ENCODE measurements at regions not wholly inside any gene's neighbourhood (a gene's known extent, or its start where the extent isn't known, plus 50 kb on each side); places are given as distances from the start of the nearest gene placed in this dataset.
"Not testable (repeated sequence)": the region's sequence is repeated elsewhere in the genome, so short reads cannot be mapped to it uniquely, and the experiment has no call there.

DNA sequence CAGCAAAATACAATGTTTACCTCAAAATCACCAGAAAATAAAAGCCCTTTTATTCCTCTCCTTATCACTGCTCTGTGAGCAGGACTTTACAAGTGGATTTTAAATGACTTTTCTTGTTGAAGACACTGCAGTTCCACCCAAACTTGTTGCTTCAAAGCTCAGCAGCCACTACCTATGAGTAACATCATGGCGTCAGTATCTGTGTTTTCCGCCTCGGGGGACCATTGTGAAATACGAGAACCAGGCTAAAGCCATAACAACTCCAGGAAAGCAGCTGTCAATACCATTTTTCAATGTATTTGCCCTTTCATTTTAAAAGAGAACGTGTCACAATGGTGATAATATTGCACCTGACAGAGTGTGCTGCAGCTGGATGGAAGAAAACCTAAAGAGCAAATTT, 284.0 kb upstream of the RNF32 start:
- DNase-seq (ENCODE audit: low read depth in 2 of 2) = no peak
- Histone ChIP-seq H3K4me2 (ENCODE audit: extremely low read depth, insufficient read depth, low read length) (no peak overlapping the region), H3K79me2 (ENCODE audit: control insufficient read depth, insufficient read depth, low read length) (no peaks in the 10 kb centered on the region), H3K27me3 (ENCODE audit: control insufficient read depth, insufficient read depth, low read length) (no peaks in the 10 kb centered on the region), H4K20me1 (ENCODE audit: control insufficient read depth, extremely low read depth, insufficient read depth, low read length) (no peaks in the 10 kb centered on the region), H3K9me3 (ENCODE audit: control insufficient read depth, insufficient read depth, low read depth, low read length) (no peaks in the 10 kb centered on the region), H2AFZ (ENCODE audit: low read length) (no peak overlapping the region), H3K27ac (ENCODE audit: insufficient read depth, low read length) (no peak overlapping the region), H3K4me3 (replicated peaks in 1 of 4; ENCODE audit: control extremely low read depth in 1 of 4, insufficient read depth in 1 of 4, low read depth in 3 of 4, low read length in 4 of 4) (no peak overlapping the region), H3K4me1 (ENCODE audit: control insufficient read depth, extremely low read depth, insufficient read depth, low read length) (no peaks in the 10 kb centered on the region), H3K36me3 (ENCODE audit: control insufficient read depth, insufficient read depth, low read length) (no peaks in the 10 kb centered on the region), H3K9ac (ENCODE audit: insufficient read depth, low read length) (no peak overlapping the region)
- TF ChIP-seq, protein P1, sequence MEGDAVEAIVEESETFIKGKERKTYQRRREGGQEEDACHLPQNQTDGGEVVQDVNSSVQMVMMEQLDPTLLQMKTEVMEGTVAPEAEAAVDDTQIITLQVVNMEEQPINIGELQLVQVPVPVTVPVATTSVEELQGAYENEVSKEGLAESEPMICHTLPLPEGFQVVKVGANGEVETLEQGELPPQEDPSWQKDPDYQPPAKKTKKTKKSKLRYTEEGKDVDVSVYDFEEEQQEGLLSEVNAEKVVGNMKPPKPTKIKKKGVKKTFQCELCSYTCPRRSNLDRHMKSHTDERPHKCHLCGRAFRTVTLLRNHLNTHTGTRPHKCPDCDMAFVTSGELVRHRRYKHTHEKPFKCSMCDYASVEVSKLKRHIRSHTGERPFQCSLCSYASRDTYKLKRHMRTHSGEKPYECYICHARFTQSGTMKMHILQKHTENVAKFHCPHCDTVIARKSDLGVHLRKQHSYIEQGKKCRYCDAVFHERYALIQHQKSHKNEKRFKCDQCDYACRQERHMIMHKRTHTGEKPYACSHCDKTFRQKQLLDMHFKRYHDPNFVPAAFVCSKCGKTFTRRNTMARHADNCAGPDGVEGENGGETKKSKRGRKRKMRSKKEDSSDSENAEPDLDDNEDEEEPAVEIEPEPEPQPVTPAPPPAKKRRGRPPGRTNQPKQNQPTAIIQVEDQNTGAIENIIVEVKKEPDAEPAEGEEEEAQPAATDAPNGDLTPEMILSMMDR (conservative IDR thresholded peaks at IDR 0.05 in 1 of 2, IDR thresholded peaks at IDR 0.05 in 1 of 2; ENCODE audit: low read depth in 1 of 2, low read length in 2 of 2) = no peak
- no peak for TF ChIP-seq EZH2 (IDR thresholded peaks at IDR 0.05; ENCODE audit: low read length, missing control alignments)

- Histone ChIP-seq H3K4me2 (ENCODE audit: extremely low read depth, insufficient read depth, low read length) (no peak overlapping the region), H3K9me3 (ENCODE audit: control insufficient read depth, insufficient read depth, low read depth, low read length) (no peaks in the 10 kb centered on the region), H3K27ac (ENCODE audit: insufficient read depth, low read length) (no peak overlapping the region), H2AFZ (ENCODE audit: low read length) (no peak overlapping the region), H3K79me2 (ENCODE audit: control insufficient read depth, insufficient read depth, low read length) (no peaks in the 10 kb centered on the region), H3K4me1 (ENCODE audit: control insufficient read depth, extremely low read depth, insufficient read depth, low read length) (no peaks in the 10 kb centered on the region), H4K20me1 (ENCODE audit: control insufficient read depth, extremely low read depth, insufficient read depth, low read length) (no peaks in the 10 kb centered on the region), H3K4me3 (replicated peaks in 1 of 4; ENCODE audit: control extremely low read depth in 1 of 4, insufficient read depth in 1 of 4, low read depth in 3 of 4, low read length in 4 of 4) (no peak overlapping the region), H3K9ac (ENCODE audit: insufficient read depth, low read length) (no peak overlapping the region), H3K36me3 (ENCODE audit: control insufficient read depth, insufficient read depth, low read length) (no peaks in the 10 kb centered on the region), H3K27me3 (ENCODE audit: control insufficient read depth, insufficient read depth, low read length) (no peaks in the 10 kb centered on the region)
- TF ChIP-seq EZH2 (IDR thresholded peaks at IDR 0.05; ENCODE audit: low read length, missing control alignments) = no peak
- TF ChIP-seq, protein P1 (conservative IDR thresholded peaks at IDR 0.05 in 1 of 2, IDR thresholded peaks at IDR 0.05 in 1 of 2; ENCODE audit: low read depth in 1 of 2, low read length in 2 of 2) = no peak
- DNase-seq (ENCODE audit: low read depth in 2 of 2) = no peak
Measured at GRCh38 chr7:156353352-156353751, 287.2 kb upstream of the RNF32 start.

GRCh38 chr7:156347703-156348248, 292.8 kb upstream of the RNF32 start:
- not testable (repeated sequence) for H3K79me2 ChIP-seq (ENCODE audit: control insufficient read depth, insufficient read depth, low read length); H3K9ac ChIP-seq (ENCODE audit: insufficient read depth, low read length); H3K4me2 ChIP-seq (ENCODE audit: extremely low read depth, insufficient read depth, low read length); H3K4me3 ChIP-seq (replicated peaks in 1 of 4; ENCODE audit: control extremely low read depth in 1 of 4, insufficient read depth in 1 of 4, low read depth in 3 of 4, low read length in 4 of 4); H3K36me3 ChIP-seq (ENCODE audit: control insufficient read depth, insufficient read depth, low read length); H3K4me1 ChIP-seq (ENCODE audit: control insufficient read depth, extremely low read depth, insufficient read depth, low read length); DNase-seq (ENCODE audit: low read depth in 2 of 2); H3K27ac ChIP-seq (ENCODE audit: insufficient read depth, low read length); H4K20me1 ChIP-seq (ENCODE audit: control insufficient read depth, extremely low read depth, insufficient read depth, low read length); H3K27me3 ChIP-seq (ENCODE audit: control insufficient read depth, insufficient read depth, low read length); H3K9me3 ChIP-seq (ENCODE audit: control insufficient read depth, insufficient read depth, low read depth, low read length); H2AFZ ChIP-seq (ENCODE audit: low read length)
